ENCODE measurements at regions not wholly inside any gene's neighbourhood (a gene's known extent, or its start where the extent isn't known, plus 50 kb on each side); places are given as distances from the start of the nearest gene placed in this dataset.

GRCh38 chr12:46462641-46463355 is 90.2 kb upstream of the SLC38A2 start:
- Histone ChIP-seq H3K27ac (ENCODE audit: low read depth in 1 of 2, low read length in 1 of 2) (no peak overlapping the region), H3K27me3 (ENCODE audit: control insufficient read depth in 3 of 3, insufficient read depth in 3 of 3, low read length in 2 of 3) (no peaks in the 10 kb centered on the region), H3K4me1 (ENCODE audit: control insufficient read depth in 5 of 5, insufficient read depth in 5 of 5, low read length in 5 of 5) (peaks cover 8 to 31% (median 18%) of the 10 kb centered on the region in 5 donors), H3K36me3 (ENCODE audit: control insufficient read depth in 4 of 4, insufficient read depth in 4 of 4, low read length in 4 of 4) (no peaks in the 10 kb centered on the region), H3K9ac (ENCODE audit: insufficient read depth in 1 of 2, low read length in 2 of 2) (no peak overlapping the region), H3K4me3 (no peak overlapping the region), H3K9me3 (ENCODE audit: control insufficient read depth in 4 of 4, insufficient read depth in 3 of 4, low read length in 3 of 4) (no peaks in the 10 kb centered on the region)
- no peak for ATAC-seq (ENCODE audit: insufficient read depth, low FRiP score)
- 86 to 89% methylated on average over 3 of the region's 3 CpGs for WGBS, 2 donors
- TF ChIP-seq CTCF (IDR thresholded peaks at IDR 0.05; ENCODE audit: control extremely low read depth, extremely low read depth) = no peak
- DNase-seq = no peak

GRCh38 chr12:46461907-46462640 is 89.5 kb upstream of the SLC38A2 start:
- Histone ChIP-seq H3K36me3 (ENCODE audit: control insufficient read depth in 4 of 4, insufficient read depth in 4 of 4, low read length in 4 of 4) (no peaks in the 10 kb centered on the region), H3K4me1 (ENCODE audit: control insufficient read depth in 5 of 5, insufficient read depth in 5 of 5, low read length in 5 of 5) (peaks cover 8 to 29% (median 18%) of the 10 kb centered on the region in 5 donors), H3K27ac (ENCODE audit: low read depth in 1 of 2, low read length in 1 of 2) (peak overlapping the region in 1 of 2 donors; percentile 53), H3K4me3 (no peak overlapping the region), H3K9ac (ENCODE audit: insufficient read depth in 1 of 2, low read length in 2 of 2) (no peak overlapping the region), H3K27me3 (ENCODE audit: control insufficient read depth in 3 of 3, insufficient read depth in 3 of 3, low read length in 2 of 3) (no peaks in the 10 kb centered on the region), H3K9me3 (ENCODE audit: control insufficient read depth in 4 of 4, insufficient read depth in 3 of 4, low read length in 3 of 4) (no peaks in the 10 kb centered on the region)
- no peak for TF ChIP-seq CTCF (IDR thresholded peaks at IDR 0.05; ENCODE audit: control extremely low read depth, extremely low read depth)
- WGBS, 2 donors = 61 to 79% methylated on average over 4 of the region's 4 CpGs
- DNase-seq (peak in 2 of 3 donors; percentile 39 to 46), ATAC-seq (ENCODE audit: insufficient read depth, low FRiP score) (no peak)

- ATAC-seq (ENCODE audit: insufficient read depth, low FRiP score) (no peak), DNase-seq (no peak)
- Histone ChIP-seq H3K27me3 (ENCODE audit: control insufficient read depth in 3 of 3, insufficient read depth in 3 of 3, low read length in 2 of 3) (no peaks in the 10 kb centered on the region), H3K9ac (ENCODE audit: insufficient read depth in 1 of 2, low read length in 2 of 2) (no peak overlapping the region), H3K4me1 (ENCODE audit: control insufficient read depth in 5 of 5, insufficient read depth in 5 of 5, low read length in 5 of 5) (peaks cover 8 to 30% (median 20%) of the 10 kb centered on the region in 5 donors), H3K27ac (ENCODE audit: low read depth in 1 of 2, low read length in 1 of 2) (peak overlapping the region in 1 of 2 donors; percentile 27), H3K9me3 (ENCODE audit: control insufficient read depth in 4 of 4, insufficient read depth in 3 of 4, low read length in 3 of 4) (no peaks in the 10 kb centered on the region), H3K36me3 (ENCODE audit: control insufficient read depth in 4 of 4, insufficient read depth in 4 of 4, low read length in 4 of 4) (no peaks in the 10 kb centered on the region), H3K4me3 (no peak overlapping the region)
- no peak for TF ChIP-seq CTCF (IDR thresholded peaks at IDR 0.05; ENCODE audit: control extremely low read depth, extremely low read depth)
- WGBS, 2 donors = 83 to 88% methylated on average over 5 of the region's 5 CpGs
Observed at GRCh38 chr12:46461459-46461858, 88.9 kb upstream of the SLC38A2 start.
